Pancreas (tissue), 10 donors: ENCODE measurements at regions not wholly inside any gene's neighbourhood (a gene's known extent, or its start where the extent isn't known, plus 50 kb on each side); places are given as distances from the start of the nearest gene placed in this dataset.

ENCODE experiments used
- ATAC-seq, 4 donors: fragments of 200-7000 bp; cut with Tn5 transposase; one replicate each; pipeline versions ENCODE4 v1.8.0 to v1.9.1; 2020; ENCODE audit warnings: mild to moderate bottlenecking in 4 of 4, moderate library complexity in 4 of 4
- DNase-seq, 6 donors: peaks; one replicate each; pipeline ENCODE4 v3.0.0-alpha.2; 2020
- FAIRE-seq: peaks from 2 replicates; lab custom pipeline; 2012; peaks lifted over from hg19 to GRCh38; lab: Jason Lieb, UNC
- H3K27ac ChIP-seq, 4 donors: fragments of 200-600 bp; sonication (generic); 1 replicate in 3 of 4; 2 replicates in 1 of 4; pipeline versions ENCODE4 v1.5.0 to v1.8.0; 2020
- H3K27me3 ChIP-seq, 4 donors: fragments of 200-600 bp; one replicate each; pipeline ENCODE4 v1.8.0; 2021
- H3K36me3 ChIP-seq, 3 donors: fragments of 200-600 bp; sonication (generic) in 1 of 3; one replicate each; pipeline versions ENCODE4 v1.5.0 to v1.8.0; 2020 to 2021
- H3K4me1 ChIP-seq, 3 donors: fragments of 200-600 bp; one replicate each; pipeline ENCODE4 v1.8.0; 2021
- H3K4me3 ChIP-seq, 4 donors: fragments of 200-600 bp; sonication (generic) in 2 of 4; one replicate each; pipeline versions ENCODE4 v1.5.0 to v1.8.0; 2020 to 2021
- H3K9me3 ChIP-seq, 4 donors: fragments of 200-600 bp; one replicate each; pipeline ENCODE4 v1.8.0; 2021
- CTCF ChIP-seq, 4 donors: fragments of 200-600 bp; sonication (generic) in 3 of 4; IDR thresholded peaks; one replicate each; pipeline versions ENCODE4 v1.5.0 to v1.8.0; 2021; ENCODE audit warnings: antibody characterized with exemption in 4 of 4
- WGBS, 2 donors: extraction: QIAGEN DNeasy Blood & Tissue Kit; methylation state at CpG; one replicate each; pipeline ENCODE4 v1.1.7; 2013; 5-methylcytosine and 5-hydroxymethylcytosine counted together
- intact Hi-C, 3 donors: fragments of 100-400 bp; cut with DNase I; formaldehyde crosslinking; loops; one replicate each; pipeline versions ENCODE4 v1.11.1 to v1.14.2; 2022
- donor health status: healthy with polysubstance abuse.
- donor health status: DM: no; HTN: no; CAD: no; lungs with moderate emphysema.
- donor health status: DM: no; HTN: no; CAD: no.
- donor health status: control.
- donor health status: control.
- donor health status: Bipolar disorder and iron deficiency.
- donor health status: DM: yes; HTN: yes; CAD: no.
- donor health status: DM: no; HTN: no; CAD: no.
- donor health status: DM: no; HTN: no; CAD: no.
- donor health status: DM: yes; HTN: yes; CAD: no.

DNA sequence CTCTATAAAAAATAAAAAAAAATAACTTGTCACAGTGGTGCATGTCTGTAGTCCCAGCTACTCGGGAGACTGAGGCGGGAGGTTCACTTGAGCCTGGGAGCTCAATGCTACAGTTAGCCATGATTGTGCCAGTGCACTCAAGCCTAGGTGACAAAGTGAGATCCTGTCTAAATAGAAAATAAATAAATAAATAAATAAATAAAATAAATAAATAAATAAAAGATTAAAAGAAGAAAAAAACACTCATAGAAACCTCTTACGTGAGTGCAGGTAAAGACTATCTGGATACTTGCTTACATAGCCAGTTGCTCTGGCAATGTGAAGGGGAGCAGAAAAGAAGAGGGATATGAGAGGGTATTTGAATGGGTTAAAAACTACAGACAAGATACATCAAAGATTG lies 242.5 kb upstream of the PCDH15 start:
- DNase-seq (no peak), FAIRE-seq (no peak), ATAC-seq (no peak)
- H3K9me3 ChIP-seq = no peaks in the 10 kb centered on the region
- no peak overlapping the region for H3K4me3 ChIP-seq
- no peaks in the 10 kb centered on the region for H3K36me3 ChIP-seq
- WGBS, 2 donors = 73 to 87% methylated on average over 3 of the region's 3 CpGs
- TF ChIP-seq CTCF (IDR thresholded peaks at IDR 0.05) = no peak
- H3K27me3 ChIP-seq = no peaks in the 10 kb centered on the region
- intact Hi-C loops = no loop called here
- no peak overlapping the region for H3K27ac ChIP-seq
- H3K4me1 ChIP-seq = no peaks in the 10 kb centered on the region

- 69 to 71% methylated on average over 4 of the region's 4 CpGs for WGBS, 2 donors
Measured at GRCh38 chr10:55033061-55033460, 232.0 kb upstream of the PCDH15 start.

GRCh38 chr10:55024713-55025112 lies 223.7 kb upstream of the PCDH15 start:
- Histone ChIP-seq H3K4me3 (no peak overlapping the region), H3K27me3 (no peaks in the 10 kb centered on the region), H3K4me1 (no peaks in the 10 kb centered on the region), H3K9me3 (no peaks in the 10 kb centered on the region), H3K27ac (no peak overlapping the region), H3K36me3 (no peaks in the 10 kb centered on the region)
- no peak for TF ChIP-seq CTCF (IDR thresholded peaks at IDR 0.05)
- DNase-seq (no peak), FAIRE-seq (no peak), ATAC-seq (no peak)
- intact Hi-C loops = no loop called here
- WGBS, 2 donors = 0% methylated on average over 1 of the region's 1 CpG

More at GRCh38 chr10:55033061-55033460, 232.0 kb upstream of the PCDH15 start:
- Histone ChIP-seq H3K27ac (no peak overlapping the region), H3K4me3 (no peak overlapping the region), H3K36me3 (no peaks in the 10 kb centered on the region), H3K9me3 (no peaks in the 10 kb centered on the region), H3K4me1 (no peaks in the 10 kb centered on the region), H3K27me3 (no peaks in the 10 kb centered on the region)
- FAIRE-seq = no peak
- ATAC-seq = no peak
- DNase-seq = no peak
- intact Hi-C loops = no loop called here
- TF ChIP-seq CTCF (IDR thresholded peaks at IDR 0.05) = no peak

DNA sequence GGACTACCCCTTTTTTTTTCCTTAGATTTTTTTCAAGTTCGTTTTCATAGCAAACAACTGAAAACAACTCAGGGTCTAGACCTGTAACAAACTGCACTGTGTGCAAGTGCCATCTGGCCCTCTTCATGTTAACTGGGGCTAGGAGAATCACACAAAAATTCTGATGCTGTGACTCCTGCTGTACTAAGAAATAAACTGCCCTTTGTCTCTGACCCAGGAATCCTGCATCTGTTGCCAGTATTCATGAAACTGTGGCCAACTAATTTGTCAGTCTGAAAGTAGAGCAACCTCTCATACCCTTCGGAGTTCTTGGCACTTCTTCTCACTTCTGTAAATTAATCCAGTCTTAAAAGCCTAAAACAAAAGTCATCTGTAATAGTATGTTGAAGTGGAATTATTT lies 218.4 kb upstream of the PCDH15 start:
- peak in 2 of 4 donors; percentile 16 to 66 for ATAC-seq

GRCh38 chr10:55013318-55013717 lies 212.3 kb upstream of the PCDH15 start:
- H3K36me3 ChIP-seq = no peaks in the 10 kb centered on the region
- no peak overlapping the region for H3K4me3 ChIP-seq
- DNase-seq = no peak
- ATAC-seq = no peak
- H3K4me1 ChIP-seq = no peaks in the 10 kb centered on the region
- H3K9me3 ChIP-seq = no peaks in the 10 kb centered on the region
- intact Hi-C loops = no loop called here
- H3K27me3 ChIP-seq = no peaks in the 10 kb centered on the region
- H3K27ac ChIP-seq = no peak overlapping the region
- no peak for FAIRE-seq
- no peak for TF ChIP-seq CTCF (IDR thresholded peaks at IDR 0.05)

More for the DNA sequence above, 218.4 kb upstream of the PCDH15 start:
- DNase-seq = no peak
- Histone ChIP-seq H3K27ac (no peak overlapping the region), H3K4me3 (no peak overlapping the region), H3K27me3 (no peaks in the 10 kb centered on the region), H3K36me3 (no peaks in the 10 kb centered on the region), H3K4me1 (no peaks in the 10 kb centered on the region), H3K9me3 (no peaks in the 10 kb centered on the region)
- intact Hi-C loops = no loop called here
- no peak for FAIRE-seq
- no peak for TF ChIP-seq CTCF (IDR thresholded peaks at IDR 0.05)
- 9 to 16% methylated on average over 2 of the region's 2 CpGs for WGBS, 2 donors
